Vagina (tissue), 2 donors: ENCODE measurements at regions not wholly inside any gene's neighbourhood (a gene's known extent, or its start where the extent isn't known, plus 50 kb on each side); places are given as distances from the start of the nearest gene placed in this dataset.

Experiments
- POLR2AphosphoS5 ChIP-seq, 2 donors: sonication (generic); formaldehyde crosslinking; IDR thresholded peaks; one replicate each; pipeline ENCODE4 v1.9.0; 2017; ENCODE audit warnings: antibody characterized with exemption in 2 of 2, mild to moderate bottlenecking in 2 of 2, low read depth in 1 of 2; ENCODE audit not compliant: insufficient read depth in 1 of 2
- TF ChIP-seq, protein P1 (sequence below), 3 experiments: fragments of 450-650 bp in 2 of 3; fragments of 200-600 bp in 1 of 3; sonication (generic) in 1 of 3; IDR thresholded peaks; one replicate each; pipeline ENCODE4 v1.5.1; 2017 to 2019; ENCODE audit warnings: antibody characterized with exemption in 3 of 3, mild to moderate bottlenecking in 2 of 3, moderate library complexity in 2 of 3

DNA sequence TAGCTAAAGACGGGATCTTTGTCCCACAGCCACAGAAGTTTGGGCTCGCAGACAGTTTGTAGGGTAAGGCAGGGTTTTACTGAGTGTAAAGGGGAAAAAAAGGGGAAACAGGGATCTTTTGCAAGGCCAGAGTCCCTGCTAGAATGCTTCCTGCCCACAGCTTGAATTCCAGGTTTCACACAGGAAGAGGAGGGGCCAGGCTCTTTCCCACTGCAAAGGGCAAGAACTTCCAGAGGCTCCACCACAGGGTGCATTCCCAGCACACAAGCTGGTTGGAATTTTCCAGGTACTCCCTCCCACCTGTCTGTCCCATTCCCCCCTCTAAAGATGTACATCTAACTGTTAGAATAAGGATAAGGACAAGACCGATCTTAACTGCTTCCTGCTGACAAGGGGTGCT, 1126.9 kb downstream of the KCNT2 start:
- TF ChIP-seq, protein P1, sequence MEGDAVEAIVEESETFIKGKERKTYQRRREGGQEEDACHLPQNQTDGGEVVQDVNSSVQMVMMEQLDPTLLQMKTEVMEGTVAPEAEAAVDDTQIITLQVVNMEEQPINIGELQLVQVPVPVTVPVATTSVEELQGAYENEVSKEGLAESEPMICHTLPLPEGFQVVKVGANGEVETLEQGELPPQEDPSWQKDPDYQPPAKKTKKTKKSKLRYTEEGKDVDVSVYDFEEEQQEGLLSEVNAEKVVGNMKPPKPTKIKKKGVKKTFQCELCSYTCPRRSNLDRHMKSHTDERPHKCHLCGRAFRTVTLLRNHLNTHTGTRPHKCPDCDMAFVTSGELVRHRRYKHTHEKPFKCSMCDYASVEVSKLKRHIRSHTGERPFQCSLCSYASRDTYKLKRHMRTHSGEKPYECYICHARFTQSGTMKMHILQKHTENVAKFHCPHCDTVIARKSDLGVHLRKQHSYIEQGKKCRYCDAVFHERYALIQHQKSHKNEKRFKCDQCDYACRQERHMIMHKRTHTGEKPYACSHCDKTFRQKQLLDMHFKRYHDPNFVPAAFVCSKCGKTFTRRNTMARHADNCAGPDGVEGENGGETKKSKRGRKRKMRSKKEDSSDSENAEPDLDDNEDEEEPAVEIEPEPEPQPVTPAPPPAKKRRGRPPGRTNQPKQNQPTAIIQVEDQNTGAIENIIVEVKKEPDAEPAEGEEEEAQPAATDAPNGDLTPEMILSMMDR (IDR thresholded peaks at IDR 0.05), result no peak
- no peak for TF ChIP-seq POLR2AphosphoS5 (IDR thresholded peaks at IDR 0.05; ENCODE audit: insufficient read depth in 1 of 2, low read depth in 1 of 2)
